Loucy (cell line): ENCODE measurements at regions not wholly inside any gene's neighbourhood (a gene's known extent, or its start where the extent isn't known, plus 50 kb on each side); places are given as distances from the start of the nearest gene placed in this dataset.

ENCODE experiments used
- H2AFZ ChIP-seq: fragments of 200-600 bp; sonication (generic); 2 replicates; pipeline ENCODE4 v1.6.0; 2016; ENCODE audit warnings: antibody characterized with exemption, mild to moderate bottlenecking, low read length, moderate library complexity
- H3F3A ChIP-seq: fragments of 200-600 bp; 2 replicates; pipeline ENCODE4 v1.6.0; 2016; ENCODE audit warnings: antibody characterized with exemption, low read depth, mild to moderate bottlenecking
- H3K27me3 ChIP-seq: fragments of 200-600 bp; sonication (generic); 2 replicates; pipeline ENCODE4 v1.6.1; 2014; ENCODE audit warnings: low read length, mild to moderate bottlenecking; ENCODE audit not compliant: insufficient read depth, poor library complexity, severe bottlenecking
- H3K36me3 ChIP-seq: fragments of 200-600 bp; sonication (generic); 2 replicates; pipeline ENCODE4 v1.6.1; 2016; ENCODE audit warnings: low read length; ENCODE audit not compliant: insufficient read depth
- H3K4me1 ChIP-seq: fragments of 200-600 bp; sonication (generic); 2 replicates; pipeline ENCODE4 v1.5.1; 2014; ENCODE audit warnings: low read length, mild to moderate bottlenecking; ENCODE audit not compliant: insufficient read depth, poor library complexity, severe bottlenecking
- H3K4me2 ChIP-seq: fragments of 200-600 bp; sonication (generic); 2 replicates; pipeline ENCODE4 v1.6.0; 2014; ENCODE audit warnings: antibody characterized with exemption, low read length, low read depth, mild to moderate bottlenecking; ENCODE audit not compliant: poor library complexity, severe bottlenecking
- H3K4me3 ChIP-seq: fragments of 200-600 bp; sonication (generic); 2 replicates; pipeline ENCODE4 v1.5.1; 2014; ENCODE audit warnings: low read length, mild to moderate bottlenecking, mixed read lengths; ENCODE audit not compliant: poor library complexity, severe bottlenecking
- H3K79me2 ChIP-seq: fragments of 200-600 bp; sonication (generic); 2 replicates; pipeline ENCODE4 v1.6.1; 2014; ENCODE audit warnings: low read length; ENCODE audit not compliant: insufficient read depth
- H3K9ac ChIP-seq: fragments of 200-600 bp; sonication (generic); 2 replicates; pipeline ENCODE4 v1.6.0; 2014; ENCODE audit warnings: mild to moderate bottlenecking, low read depth, low read length, moderate library complexity; ENCODE audit not compliant: poor library complexity, severe bottlenecking
- H3K9me2 ChIP-seq: fragments of 200-600 bp; sonication (generic); replicated peaks from 2 replicates; pipeline ENCODE4 v1.6.1; 2016; ENCODE audit warnings: low read depth, low read length, mixed read lengths
- H3K9me3 ChIP-seq: fragments of 200-600 bp; sonication (generic); 2 replicates; pipeline ENCODE4 v1.6.1; 2014; ENCODE audit warnings: mild to moderate bottlenecking, antibody characterized with exemption, low read length, low read depth; ENCODE audit not compliant: insufficient read depth
- H4K20me1 ChIP-seq: fragments of 200-600 bp; sonication (generic); 2 replicates; pipeline ENCODE4 v1.6.0; 2014; ENCODE audit warnings: antibody characterized with exemption, low read length, mild to moderate bottlenecking; ENCODE audit not compliant: insufficient read depth, poor library complexity, severe bottlenecking
- CTCF ChIP-seq: fragments of 200-600 bp; sonication (generic); conservative IDR thresholded peaks from 2 replicates; pipeline ENCODE4 v1.5.1; 2014; ENCODE audit warnings: mild to moderate bottlenecking, antibody characterized with exemption, low read length
- EZH2phosphoT487 ChIP-seq: fragments of 200-600 bp; IDR thresholded peaks from 2 replicates; pipeline ENCODE4 v1.6.1; 2018; ENCODE audit warnings: antibody characterized with exemption, mild to moderate bottlenecking, moderate library complexity, borderline replicate concordance

DNA sequence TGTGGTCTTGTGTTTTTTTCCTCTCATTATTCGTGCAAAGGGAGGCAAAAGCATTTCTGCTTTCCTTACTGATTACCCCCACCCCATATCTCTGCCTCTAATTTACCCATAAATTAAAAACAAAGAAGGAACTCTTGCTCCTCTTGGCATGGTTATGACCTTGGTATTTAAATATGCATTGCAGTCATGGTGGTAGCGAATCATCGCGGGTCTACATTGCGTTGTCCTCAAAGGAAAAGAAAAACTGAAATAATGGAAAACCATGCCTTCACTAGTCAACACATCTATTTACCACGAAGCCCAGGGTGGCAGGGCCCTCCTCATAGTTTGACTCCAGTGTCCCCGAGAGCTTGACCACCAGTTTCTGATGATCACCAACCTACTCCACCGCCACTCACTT, 126.7 kb upstream of the PARP11 start:
- Histone ChIP-seq H3K9ac (no peak overlapping the region), H3K4me2 (no peak overlapping the region), H3K9me3 (no peaks in the 10 kb centered on the region), H3K4me1 (no peaks in the 10 kb centered on the region), H3K36me3 (no peaks in the 10 kb centered on the region), H2AFZ (no peak overlapping the region), H4K20me1 (no peaks in the 10 kb centered on the region), H3K79me2 (no peaks in the 10 kb centered on the region), H3K27me3 (no peaks in the 10 kb centered on the region), H3F3A (no peaks in the 10 kb centered on the region), H3K4me3 (no peak overlapping the region), H3K9me2 (no peaks in the 10 kb centered on the region)
- TF ChIP-seq CTCF (no peak), EZH2phosphoT487 (no peak)

DNA sequence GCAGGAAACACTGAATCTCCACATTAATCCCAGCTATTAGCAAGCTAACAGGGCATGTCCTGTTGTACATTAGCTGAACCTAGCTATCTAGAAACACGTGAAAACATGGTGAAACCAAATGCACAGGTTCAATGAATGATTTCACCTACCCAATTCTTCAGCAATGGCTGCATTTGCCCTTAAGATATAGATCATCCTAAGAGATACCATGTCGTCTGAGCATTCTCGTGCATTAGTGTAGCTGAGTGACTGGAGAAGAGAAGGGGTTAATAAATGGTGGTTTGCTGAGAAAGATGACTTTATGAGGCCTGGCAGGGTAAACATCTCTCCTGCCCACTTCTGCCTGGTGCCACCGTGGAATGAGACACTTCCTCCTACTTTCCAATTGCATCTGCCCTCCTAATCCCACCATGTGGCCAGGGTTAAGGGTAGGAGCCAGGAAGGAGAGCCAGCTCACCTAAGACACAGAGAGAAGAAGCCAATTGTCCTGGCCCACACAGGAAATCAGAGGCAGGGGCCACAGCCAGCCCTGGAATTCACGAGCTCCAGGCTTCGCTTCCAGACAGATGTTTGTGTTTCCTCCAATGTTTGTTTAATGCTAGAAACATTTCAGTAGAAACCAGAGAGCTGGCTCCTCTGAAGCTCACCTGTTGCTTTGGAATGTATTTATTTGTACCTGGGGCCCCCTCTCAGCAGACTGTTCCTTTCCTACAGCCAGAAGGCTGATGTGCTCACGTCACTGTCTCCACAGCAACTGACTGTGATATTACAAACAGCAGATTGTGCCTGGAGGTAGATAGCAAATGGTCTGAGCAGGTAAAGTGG, 126.0 kb upstream of the PARP11 start:
- TF ChIP-seq EZH2phosphoT487 = no peak
- no peak for TF ChIP-seq CTCF
- Histone ChIP-seq H3K9me3 (no peaks in the 10 kb centered on the region), H3K27me3 (no peaks in the 10 kb centered on the region), H3K9me2 (no peaks in the 10 kb centered on the region), H3F3A (no peaks in the 10 kb centered on the region), H3K9ac (no peak overlapping the region), H3K36me3 (no peaks in the 10 kb centered on the region), H2AFZ (no peak overlapping the region), H3K4me1 (no peaks in the 10 kb centered on the region), H4K20me1 (no peaks in the 10 kb centered on the region), H3K4me3 (no peak overlapping the region), H3K4me2 (no peak overlapping the region), H3K79me2 (no peaks in the 10 kb centered on the region)

DNA sequence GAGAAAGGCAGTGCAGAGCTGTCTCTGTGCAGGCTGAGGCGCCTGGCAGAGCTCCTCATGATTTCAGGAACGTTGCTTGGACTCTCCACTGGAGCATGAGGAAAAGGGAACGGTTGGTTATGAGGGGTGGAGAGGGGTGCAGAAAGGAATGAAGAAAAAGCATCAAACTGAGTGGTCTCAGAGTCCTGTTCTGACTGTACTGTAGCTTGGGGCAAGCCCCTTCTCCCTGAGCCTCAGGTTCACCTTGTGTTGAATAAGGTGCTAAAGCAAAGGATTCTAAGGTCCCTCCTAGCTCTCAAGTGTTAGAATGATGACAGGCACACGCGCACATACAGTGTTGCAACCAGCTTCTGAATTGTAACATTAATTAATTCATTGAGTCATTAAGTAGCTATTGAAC, 125.2 kb upstream of the PARP11 start:
- TF ChIP-seq CTCF (no peak), EZH2phosphoT487 (no peak)
- Histone ChIP-seq H3K4me1 (no peaks in the 10 kb centered on the region), H3K27me3 (no peaks in the 10 kb centered on the region), H2AFZ (no peak overlapping the region), H3K4me2 (no peak overlapping the region), H3K9me3 (no peaks in the 10 kb centered on the region), H3K36me3 (no peaks in the 10 kb centered on the region), H3K4me3 (no peak overlapping the region), H3K9ac (no peak overlapping the region), H3K79me2 (no peaks in the 10 kb centered on the region), H3K9me2 (no peaks in the 10 kb centered on the region), H3F3A (no peaks in the 10 kb centered on the region), H4K20me1 (no peaks in the 10 kb centered on the region)
